CD4-positive, alpha-beta memory T cell (primary cell): ENCODE measurements at regions not wholly inside any gene's neighbourhood (a gene's known extent, or its start where the extent isn't known, plus 50 kb on each side); places are given as distances from the start of the nearest gene placed in this dataset.

Source experiments
- CTCF ChIA-PET: fragments of 350-600 bp; sonication (Branson Sonifier 250); formaldehyde crosslinking; loops from one replicate; lab custom pipeline; 2021; ENCODE audit warnings: inconsistent platforms; ENCODE audit not compliant: partially characterized antibody; lab: Charles Lee
- POLR2A ChIA-PET: fragments of 350-600 bp; sonication (Branson Sonifier 250); formaldehyde crosslinking; loops from one replicate; lab custom pipeline; 2021; ENCODE audit not compliant: partially characterized antibody; lab: Charles Lee
- DNase-seq, 5 donors: peaks; one replicate each; pipeline versions ENCODE4 v3.0.0 to v3.0.0-alpha.2; 2020 to 2022; ENCODE audit warnings: mixed read lengths in 1 of 5
- H3K27ac ChIP-seq: one replicate; pipeline ENCODE4 v1.7.0; 2013; ENCODE audit warnings: low read depth, low read length
- H3K27me3 ChIP-seq: 2 replicates; pipeline ENCODE4 v1.7.0; 2013; ENCODE audit warnings: mild to moderate bottlenecking, low read length, moderate library complexity; ENCODE audit not compliant: insufficient read depth
- H3K36me3 ChIP-seq: 2 replicates; pipeline ENCODE4 v1.7.0; 2013; ENCODE audit warnings: mild to moderate bottlenecking, low read length, moderate library complexity; ENCODE audit not compliant: insufficient read depth
- H3K4me1 ChIP-seq: 2 replicates; pipeline ENCODE4 v1.7.0; 2013; ENCODE audit warnings: mild to moderate bottlenecking, low read length, moderate library complexity; ENCODE audit not compliant: insufficient read depth
- H3K4me3 ChIP-seq, 2 donors: one replicate each; pipeline ENCODE4 v1.7.0; 2013; ENCODE audit warnings: low read length in 2 of 2, mild to moderate bottlenecking in 1 of 2
- H3K9me3 ChIP-seq, 2 donors: one replicate each; pipeline ENCODE4 v1.7.0; 2013; ENCODE audit warnings: low read length in 2 of 2, control low read depth in 1 of 2; ENCODE audit not compliant: control insufficient read depth in 1 of 2
- H3K27ac Mint-ChIP-seq, 7 donors: one replicate each; pipeline ENCODE4 v1.8.0; 2020 to 2021; ENCODE audit warnings: mixed read lengths in 7 of 7, mild to moderate bottlenecking in 6 of 7, inconsistent platforms in 3 of 7, moderate library complexity in 3 of 7
- H3K27me3 Mint-ChIP-seq, 2 donors: one replicate each; pipeline ENCODE4 v1.8.0; 2020 to 2021; ENCODE audit warnings: mixed read lengths in 2 of 2
- H3K36me3 Mint-ChIP-seq, 2 donors: one replicate each; pipeline ENCODE4 v1.8.0; 2020 to 2021; ENCODE audit warnings: mixed read lengths in 2 of 2, inconsistent platforms in 1 of 2, mild to moderate bottlenecking in 1 of 2
- H3K4me1 Mint-ChIP-seq, 4 donors: one replicate each; pipeline ENCODE4 v1.8.0; 2020 to 2021; ENCODE audit warnings: mixed read lengths in 4 of 4, mild to moderate bottlenecking in 1 of 4
- H3K4me3 Mint-ChIP-seq, 8 donors: one replicate each; pipeline ENCODE4 v1.8.0; 2020 to 2021; ENCODE audit warnings: mixed read lengths in 8 of 8, mild to moderate bottlenecking in 7 of 8, moderate library complexity in 6 of 8, inconsistent platforms in 3 of 8
- H3K9me3 Mint-ChIP-seq, 8 donors: one replicate each; pipeline ENCODE4 v1.8.0; 2020 to 2021; ENCODE audit warnings: mixed read lengths in 8 of 8, mild to moderate bottlenecking in 5 of 8, inconsistent platforms in 3 of 8, moderate library complexity in 1 of 8
- intact Hi-C: fragments of 100-400 bp; cut with micrococcal nuclease; formaldehyde crosslinking; loops from one replicate; pipeline ENCODE4 v1.15.1; 2023

GRCh38 chr2:195212586-195212985 is 444.4 kb upstream of the SLC39A10 start:
- H3K36me3 ChIP-seq = no peaks in the 10 kb centered on the region
- H3K27me3 ChIP-seq = no peaks in the 10 kb centered on the region
- H3K4me3 Mint-ChIP-seq = no peak overlapping the region
- no peaks in the 10 kb centered on the region for H3K4me1 ChIP-seq
- H3K27ac Mint-ChIP-seq = no peak overlapping the region
- intact Hi-C loops = no loop called here
- POLR2A ChIA-PET = no interaction called here
- no peaks in the 10 kb centered on the region for H3K9me3 ChIP-seq
- H3K27ac ChIP-seq = no peak overlapping the region
- H3K36me3 Mint-ChIP-seq = no peaks in the 10 kb centered on the region
- DNase-seq = no peak
- no peak overlapping the region for H3K4me3 ChIP-seq
- peaks cover 5 to 7% of the 10 kb centered on the region in 2 donors for H3K27me3 Mint-ChIP-seq
- CTCF ChIA-PET = no interaction called here
- no peaks in the 10 kb centered on the region for H3K9me3 Mint-ChIP-seq
- H3K4me1 Mint-ChIP-seq = no peaks in the 10 kb centered on the region

- Histone ChIP-seq H3K36me3 (no peaks in the 10 kb centered on the region), H3K9me3 (no peaks in the 10 kb centered on the region), H3K27ac (no peak overlapping the region), H3K4me3 (no peak overlapping the region), H3K27me3 (no peaks in the 10 kb centered on the region), H3K4me1 (peaks cover 13% of the 10 kb centered on the region)
- Mint-ChIP-seq H3K4me1 (peaks cover 14 to 19% (median 18%) of the 10 kb centered on the region in 4 donors), H3K36me3 (no peaks in the 10 kb centered on the region), H3K27me3 (no peaks in the 10 kb centered on the region), H3K27ac (peak overlapping the region in 3 of 7 donors; percentile 2 to 33 (median 15)), H3K9me3 (no peaks in the 10 kb centered on the region), H3K4me3 (peak overlapping the region in 4 of 8 donors; percentile 4 to 16 (median 7))
- POLR2A ChIA-PET = interaction anchor here (0.8 kb wide), 1 partner anchor 19 kb away, joined by 3 read pairs; no protein-coding TSS in a partner anchor
- CTCF ChIA-PET = no interaction called here
- intact Hi-C loops = no loop called here
- peak in 4 of 5 donors; percentile 6 to 20 (median 9) for DNase-seq
Observed at GRCh38 chr2:195202163-195202845, 454.7 kb upstream of the SLC39A10 start.

- Mint-ChIP-seq H3K36me3 (no peaks in the 10 kb centered on the region), H3K9me3 (no peaks in the 10 kb centered on the region), H3K27ac (no peak overlapping the region), H3K4me1 (peaks cover 14 to 19% (median 18%) of the 10 kb centered on the region in 4 donors), H3K27me3 (no peaks in the 10 kb centered on the region), H3K4me3 (no peak overlapping the region)
- Histone ChIP-seq H3K27ac (no peak overlapping the region), H3K4me3 (no peak overlapping the region), H3K27me3 (no peaks in the 10 kb centered on the region), H3K9me3 (no peaks in the 10 kb centered on the region), H3K4me1 (peaks cover 13% of the 10 kb centered on the region), H3K36me3 (no peaks in the 10 kb centered on the region)
- POLR2A ChIA-PET = no interaction called here
- CTCF ChIA-PET = no interaction called here
- intact Hi-C loops = no loop called here
- DNase-seq = no peak
Observed at GRCh38 chr2:195199864-195200263, 457.2 kb upstream of the SLC39A10 start.

GRCh38 chr2:195181059-195181705 is 475.8 kb upstream of the SLC39A10 start:
- Histone ChIP-seq H3K4me3 (no peak overlapping the region), H3K36me3 (no peaks in the 10 kb centered on the region), H3K27me3 (no peaks in the 10 kb centered on the region), H3K27ac (no peak overlapping the region), H3K4me1 (no peaks in the 10 kb centered on the region), H3K9me3 (no peaks in the 10 kb centered on the region)
- intact Hi-C loops = no loop called here
- H3K4me3 Mint-ChIP-seq = no peak overlapping the region
- H3K4me1 Mint-ChIP-seq = no peaks in the 10 kb centered on the region
- no peak for DNase-seq
- peaks cover 0 to 6% of the 10 kb centered on the region in 2 donors for H3K27me3 Mint-ChIP-seq
- no peaks in the 10 kb centered on the region for H3K36me3 Mint-ChIP-seq
- POLR2A ChIA-PET = no interaction called here
- H3K9me3 Mint-ChIP-seq = peaks cover 0 to 7% (median 0%) of the 10 kb centered on the region in 8 donors
- no peak overlapping the region for H3K27ac Mint-ChIP-seq
- CTCF ChIA-PET = no interaction called here

- no peaks in the 10 kb centered on the region for H3K27me3 ChIP-seq
- no peak overlapping the region for H3K27ac ChIP-seq
- Mint-ChIP-seq H3K27ac (no peak overlapping the region), H3K36me3 (no peaks in the 10 kb centered on the region), H3K4me1 (no peaks in the 10 kb centered on the region), H3K4me3 (no peak overlapping the region), H3K9me3 (peaks cover 0 to 2% (median 0%) of the 10 kb centered on the region in 8 donors), H3K27me3 (no peaks in the 10 kb centered on the region)
- H3K4me3 ChIP-seq = no peak overlapping the region
- intact Hi-C loops = no loop called here
- H3K9me3 ChIP-seq = no peaks in the 10 kb centered on the region
- POLR2A ChIA-PET = no interaction called here
- CTCF ChIA-PET = no interaction called here
- DNase-seq = no peak
- H3K4me1 ChIP-seq = no peaks in the 10 kb centered on the region
- no peaks in the 10 kb centered on the region for H3K36me3 ChIP-seq
Observed at GRCh38 chr2:195168369-195168768, 488.7 kb upstream of the SLC39A10 start.

- H3K9me3 ChIP-seq = no peaks in the 10 kb centered on the region
- peaks cover 3% of the 10 kb centered on the region for H3K27me3 ChIP-seq
- no peaks in the 10 kb centered on the region for H3K4me1 ChIP-seq
- no peak overlapping the region for H3K27ac Mint-ChIP-seq
- H3K4me1 Mint-ChIP-seq = no peaks in the 10 kb centered on the region
- intact Hi-C loops = no loop called here
- POLR2A ChIA-PET = no interaction called here
- CTCF ChIA-PET = no interaction called here
- no peak for DNase-seq
- no peak overlapping the region for H3K4me3 Mint-ChIP-seq
- no peaks in the 10 kb centered on the region for H3K36me3 ChIP-seq
- H3K9me3 Mint-ChIP-seq = peaks cover 0 to 2% (median 0%) of the 10 kb centered on the region in 8 donors
- no peak overlapping the region for H3K4me3 ChIP-seq
- H3K27me3 Mint-ChIP-seq = peaks cover 0 to 1% of the 10 kb centered on the region in 2 donors
- H3K36me3 Mint-ChIP-seq = no peaks in the 10 kb centered on the region
- H3K27ac ChIP-seq = no peak overlapping the region
Observed at GRCh38 chr2:195164930-195165329, 492.1 kb upstream of the SLC39A10 start.

- Mint-ChIP-seq H3K4me1 (no peaks in the 10 kb centered on the region), H3K4me3 (no peak overlapping the region), H3K36me3 (no peaks in the 10 kb centered on the region), H3K9me3 (peaks cover 0 to 4% (median 0%) of the 10 kb centered on the region in 8 donors), H3K27ac (no peak overlapping the region), H3K27me3 (peaks cover 0 to 1% of the 10 kb centered on the region in 2 donors)
- intact Hi-C loops = no loop called here
- H3K27ac ChIP-seq = no peak overlapping the region
- no peak overlapping the region for H3K4me3 ChIP-seq
- no peaks in the 10 kb centered on the region for H3K36me3 ChIP-seq
- CTCF ChIA-PET = no interaction called here
- H3K4me1 ChIP-seq = no peaks in the 10 kb centered on the region
- no peak for DNase-seq
- POLR2A ChIA-PET = no interaction called here
- peaks cover 3% of the 10 kb centered on the region for H3K27me3 ChIP-seq
- no peaks in the 10 kb centered on the region for H3K9me3 ChIP-seq
Observed at GRCh38 chr2:195162918-195163317, 494.1 kb upstream of the SLC39A10 start.
